IMR-90 (cell line): ENCODE measurements at regions not wholly inside any gene's neighbourhood (a gene's known extent, or its start where the extent isn't known, plus 50 kb on each side); places are given as distances from the start of the nearest gene placed in this dataset.

Source experiments
- ATAC-seq: fragments of 200-7000 bp; cut with Tn5 transposase; 2 replicates; pipeline ENCODE4 v1.9.1; 2020; ENCODE audit warnings: low read depth, mild to moderate bottlenecking, moderate library complexity
- BruUV-seq: library from RNA; stranded (reverse); fragments of 400-500 nt; replicated peaks from 2 replicates; lab custom pipeline; 2021; lab: Mats Ljungman, UMichigan
- CTCF ChIA-PET: fragments of 300-600 bp; formaldehyde crosslinking; extraction: SDS; loops from one replicate; lab custom pipeline; 2021; ENCODE audit warnings: antibody characterized with exemption; lab: Yijun Ruan, JAX
- POLR2A ChIA-PET: fragments of 300-600 bp; sonication (Branson Sonifier 250); formaldehyde crosslinking; loops from one replicate; lab custom pipeline; 2022; ENCODE audit warnings: antibody characterized with exemption; ENCODE audit not compliant: unreplicated experiment; lab: Charles Lee
- DNase-seq: peaks from one replicate; pipeline ENCODE4 v3.0.0; 2013
- H2AFZ ChIP-seq: replicated peaks from 2 replicates; pipeline ENCODE3; 2013; ENCODE audit warnings: low read length, mild to moderate bottlenecking; ENCODE audit not compliant: poor library complexity
- H2AK5ac ChIP-seq: 2 replicates; pipeline ENCODE4 v1.6.1; 2013; ENCODE audit warnings: low read depth, low read length, inconsistent platforms
- H2AK9ac ChIP-seq: replicated peaks from 2 replicates; pipeline ENCODE3; 2013; ENCODE audit warnings: mild to moderate bottlenecking, low read depth, low read length, moderate library complexity; ENCODE audit not compliant: poor library complexity
- H2BK120ac ChIP-seq: 2 replicates; pipeline ENCODE4 v1.6.1; 2013; ENCODE audit warnings: low read depth, low read length, inconsistent platforms
- H2BK15ac ChIP-seq: 3 replicates; pipeline ENCODE4 v1.6.1; 2013; ENCODE audit warnings: low read depth, low read length, inconsistent platforms
- H2BK20ac ChIP-seq: 2 replicates; pipeline ENCODE4 v1.6.1; 2013; ENCODE audit warnings: low read depth, mild to moderate bottlenecking, inconsistent platforms, low read length, moderate library complexity
- H2BK5ac ChIP-seq: 2 replicates; pipeline ENCODE4 v1.6.1; 2013; ENCODE audit warnings: mild to moderate bottlenecking, low read depth, low read length, inconsistent platforms; ENCODE audit not compliant: poor library complexity, severe bottlenecking
- H3K14ac ChIP-seq: replicated peaks from 2 replicates; pipeline ENCODE4 v1.6.1; 2013; ENCODE audit warnings: low read depth, low read length, inconsistent platforms
- H3K18ac ChIP-seq: 2 replicates; pipeline ENCODE4 v1.6.1; 2013; ENCODE audit warnings: low read depth, low read length, control low read depth
- H3K23ac ChIP-seq: 2 replicates; pipeline ENCODE4 v1.6.1; 2013; ENCODE audit warnings: low read depth, low read length, inconsistent platforms
- H3K27ac ChIP-seq: 2 replicates; pipeline ENCODE4 v1.5.1; 2013; ENCODE audit warnings: mild to moderate bottlenecking, control low read depth, low read length; ENCODE audit not compliant: insufficient read depth
- H3K27me3 ChIP-seq: 2 replicates; pipeline ENCODE4 v1.6.1; 2013; ENCODE audit warnings: low read length; ENCODE audit not compliant: control insufficient read depth, insufficient read depth
- H3K36me3 ChIP-seq: 2 replicates; pipeline ENCODE4 v1.6.1; 2013; ENCODE audit warnings: low read length, mixed read lengths; ENCODE audit not compliant: control insufficient read depth, insufficient read depth
- H3K4ac ChIP-seq: 2 replicates; pipeline ENCODE4 v1.6.1; 2013; ENCODE audit warnings: low read depth, low read length, inconsistent platforms
- H3K4me1 ChIP-seq: 2 replicates; pipeline ENCODE4 v1.6.1; 2013; ENCODE audit warnings: low read length, mixed read lengths; ENCODE audit not compliant: control insufficient read depth, insufficient read depth
- H3K4me2 ChIP-seq: 2 replicates; pipeline ENCODE4 v1.6.1; 2013; ENCODE audit warnings: low read depth, mild to moderate bottlenecking, control low read depth, low read length, moderate library complexity
- H3K4me3 ChIP-seq: 2 replicates; pipeline ENCODE4 v1.5.1; 2013; ENCODE audit warnings: low read depth, mild to moderate bottlenecking, control low read depth, low read length, moderate library complexity; ENCODE audit not compliant: insufficient read depth
- H3K56ac ChIP-seq: 2 replicates; pipeline ENCODE4 v1.6.1; 2013; ENCODE audit warnings: low read length, inconsistent platforms; ENCODE audit not compliant: insufficient read depth; ENCODE audit errors: extremely low read depth
- H3K79me1 ChIP-seq, 2 experiments: 2 replicates each; pipeline ENCODE4 v1.6.1; 2013; ENCODE audit warnings: low read length in 2 of 2, inconsistent platforms in 1 of 2, low read depth in 1 of 2
- H3K9ac ChIP-seq: 2 replicates; pipeline ENCODE4 v1.6.1; 2013; ENCODE audit warnings: low read depth, low read length, control low read depth
- H3K9me1 ChIP-seq: 2 replicates; pipeline ENCODE4 v1.6.1; 2013; ENCODE audit warnings: low read length, inconsistent platforms; ENCODE audit not compliant: insufficient read depth
- H3K9me3 ChIP-seq: 2 replicates; pipeline ENCODE4 v1.6.1; 2013; ENCODE audit warnings: low read length; ENCODE audit not compliant: control insufficient read depth, insufficient read depth
- H4K20me1 ChIP-seq: 2 replicates; pipeline ENCODE4 v1.6.1; 2013; ENCODE audit warnings: low read length, inconsistent platforms; ENCODE audit not compliant: insufficient read depth
- H4K5ac ChIP-seq: 2 replicates; pipeline ENCODE4 v1.6.1; 2013; ENCODE audit warnings: mild to moderate bottlenecking, low read depth, low read length, control low read depth
- H4K8ac ChIP-seq, 2 experiments: 2 replicates each; pipeline ENCODE4 v1.6.1; 2013; ENCODE audit warnings: low read depth in 2 of 2, low read length in 2 of 2, control low read depth in 1 of 2, inconsistent platforms in 1 of 2
- H4K91ac ChIP-seq: 2 replicates; pipeline ENCODE4 v1.6.1; 2013; ENCODE audit warnings: low read depth, low read length, inconsistent platforms; ENCODE audit not compliant: insufficient read depth
- CHD1 ChIP-seq: IDR thresholded peaks from 2 replicates; pipeline ENCODE4 v1.6.1; 2012; ENCODE audit warnings: low read depth, low read length, improper control_type of control experiment
- ELK1 ChIP-seq: fragments of 150-350 bp; IDR thresholded peaks from 2 replicates; pipeline ENCODE4 v1.6.1; 2016; ENCODE audit warnings: low read depth, mild to moderate bottlenecking, low read length, moderate library complexity, borderline replicate concordance
- FOS ChIP-seq: fragments of 150-350 bp; IDR thresholded peaks from 2 replicates; pipeline ENCODE4 v1.6.1; 2016; ENCODE audit warnings: low read depth, low read length
- MAFK ChIP-seq: IDR thresholded peaks from 2 replicates; pipeline ENCODE4 v1.6.1; 2012; ENCODE audit warnings: low read depth, low read length, improper control_type of control experiment
- MAZ ChIP-seq: IDR thresholded peaks from 2 replicates; pipeline ENCODE4 v1.6.1; 2012; ENCODE audit warnings: low read depth, mild to moderate bottlenecking, low read length, improper control_type of control experiment, moderate library complexity, borderline replicate concordance
- POLR2A ChIP-seq: IDR thresholded peaks from 2 replicates; pipeline ENCODE4 v1.6.1; 2012; ENCODE audit warnings: mild to moderate bottlenecking, low read depth, low read length
- RAD21 ChIP-seq: IDR thresholded peaks from 2 replicates; pipeline ENCODE4 v1.6.1; 2012; ENCODE audit warnings: low read length, improper control_type of control experiment
- RCOR1 ChIP-seq: IDR thresholded peaks from 2 replicates; pipeline ENCODE4 v1.6.1; 2012; ENCODE audit warnings: mild to moderate bottlenecking, low read length, improper control_type of control experiment; ENCODE audit not compliant: insufficient replicate concordance
- SMC3 ChIP-seq: fragments of 150-350 bp; IDR thresholded peaks from 2 replicates; pipeline ENCODE4 v1.6.1; 2016; ENCODE audit warnings: low read depth, mild to moderate bottlenecking, antibody characterized with exemption, low read length, moderate library complexity
- WGBS, 2 experiments: methylation state at CpG; one replicate each; pipeline versions ENCODE4 v1.1.5 to v1.1.7; 2013; ENCODE audit warnings: missing lambda C conversion rate in 2 of 2; ENCODE audit not compliant: insufficient read length in 1 of 2; ENCODE audit errors: extremely low coverage in 2 of 2; 5-methylcytosine and 5-hydroxymethylcytosine counted together
- dilution Hi-C: fragments of 300-500 bp; cut with HindIII; formaldehyde crosslinking; loops from one replicate; pipeline ENCODE4 v1.14.3; 2018; ENCODE audit warnings: low sequenced_read_pairs; ENCODE audit not compliant: unreplicated experiment
- in situ Hi-C: fragments of 300-500 bp; cut with MboI; formaldehyde crosslinking; loops from 3 replicates; pipeline ENCODE4 v1.14.3; 2019; ENCODE audit warnings: low sequenced_read_pairs, inconsistent platforms, mixed read lengths
- intact Hi-C: fragments of 100-400 bp; cut with micrococcal nuclease; formaldehyde crosslinking; loops from 2 replicates; pipeline ENCODE4 v1.10.0; 2022
- TF ChIP-seq, protein P1 (sequence below): fragments of 150-350 bp; IDR thresholded peaks from 2 replicates; pipeline ENCODE4 v1.6.1; 2017; ENCODE audit warnings: mild to moderate bottlenecking, antibody characterized with exemption, low read length, low read depth
- TF ChIP-seq, protein P2 (sequence below): conservative IDR thresholded peaks from 2 replicates; pipeline ENCODE4 v1.5.1; 2012; ENCODE audit warnings: mild to moderate bottlenecking, low read depth, low read length, improper control_type of control experiment

- Histone ChIP-seq H2AK5ac (no peak overlapping the region), H3K4me3 (no peak overlapping the region), H2BK120ac (no peak overlapping the region), H3K4me1 (no peaks in the 10 kb centered on the region), H4K20me1 (no peaks in the 10 kb centered on the region), H3K27me3 (no peaks in the 10 kb centered on the region), H2BK15ac (no peak overlapping the region), H3K14ac (no peak overlapping the region), H3K56ac (no peak overlapping the region), H3K4me2 (no peak overlapping the region), H2AFZ (no peak overlapping the region), H4K91ac (no peak overlapping the region), H3K9me1 (no peaks in the 10 kb centered on the region), H3K9ac (no peak overlapping the region), H2AK9ac (no peak overlapping the region), H3K4ac (no peak overlapping the region), H3K18ac (no peak overlapping the region), H2BK5ac (no peak overlapping the region), H3K9me3 (no peaks in the 10 kb centered on the region), H4K8ac (no peak overlapping the region), H3K27ac (no peak overlapping the region), H2BK20ac (no peak overlapping the region), H4K5ac (no peak overlapping the region), H3K79me1 (no peaks in the 10 kb centered on the region), H3K23ac (no peak overlapping the region), H3K36me3 (no peaks in the 10 kb centered on the region)
- intact Hi-C loops (no loop called here), dilution Hi-C loops (no loop called here), in situ Hi-C loops (no loop called here)
- no CpG with 5 or more reads among the region's 3 CpGs for WGBS, 2 experiments
- ATAC-seq = no peak
- ChIA-PET CTCF (interaction anchor here (1.0 kb wide), 1 partner anchor 37 kb away, joined by 3 read pairs; no protein-coding TSS in a partner anchor), POLR2A (no interaction called here)
- TF ChIP-seq MAZ (no peak), MAFK (no peak), CHD1 (no peak), RCOR1 (no peak), POLR2A (no peak), RAD21 (no peak), SMC3 (no peak), FOS (no peak), ELK1 (no peak)
- TF ChIP-seq, protein P1, sequence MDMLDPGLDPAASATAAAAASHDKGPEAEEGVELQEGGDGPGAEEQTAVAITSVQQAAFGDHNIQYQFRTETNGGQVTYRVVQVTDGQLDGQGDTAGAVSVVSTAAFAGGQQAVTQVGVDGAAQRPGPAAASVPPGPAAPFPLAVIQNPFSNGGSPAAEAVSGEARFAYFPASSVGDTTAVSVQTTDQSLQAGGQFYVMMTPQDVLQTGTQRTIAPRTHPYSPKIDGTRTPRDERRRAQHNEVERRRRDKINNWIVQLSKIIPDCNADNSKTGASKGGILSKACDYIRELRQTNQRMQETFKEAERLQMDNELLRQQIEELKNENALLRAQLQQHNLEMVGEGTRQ = no peak
- TF ChIP-seq, protein P2, sequence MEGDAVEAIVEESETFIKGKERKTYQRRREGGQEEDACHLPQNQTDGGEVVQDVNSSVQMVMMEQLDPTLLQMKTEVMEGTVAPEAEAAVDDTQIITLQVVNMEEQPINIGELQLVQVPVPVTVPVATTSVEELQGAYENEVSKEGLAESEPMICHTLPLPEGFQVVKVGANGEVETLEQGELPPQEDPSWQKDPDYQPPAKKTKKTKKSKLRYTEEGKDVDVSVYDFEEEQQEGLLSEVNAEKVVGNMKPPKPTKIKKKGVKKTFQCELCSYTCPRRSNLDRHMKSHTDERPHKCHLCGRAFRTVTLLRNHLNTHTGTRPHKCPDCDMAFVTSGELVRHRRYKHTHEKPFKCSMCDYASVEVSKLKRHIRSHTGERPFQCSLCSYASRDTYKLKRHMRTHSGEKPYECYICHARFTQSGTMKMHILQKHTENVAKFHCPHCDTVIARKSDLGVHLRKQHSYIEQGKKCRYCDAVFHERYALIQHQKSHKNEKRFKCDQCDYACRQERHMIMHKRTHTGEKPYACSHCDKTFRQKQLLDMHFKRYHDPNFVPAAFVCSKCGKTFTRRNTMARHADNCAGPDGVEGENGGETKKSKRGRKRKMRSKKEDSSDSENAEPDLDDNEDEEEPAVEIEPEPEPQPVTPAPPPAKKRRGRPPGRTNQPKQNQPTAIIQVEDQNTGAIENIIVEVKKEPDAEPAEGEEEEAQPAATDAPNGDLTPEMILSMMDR = no peak
- BruUV-seq = no TSS peak
- DNase-seq = no peak
Observed at GRCh38 chr1:98368995-98369394, 292.5 kb upstream of the SNX7 start.
